ENCODE measurements at regions not wholly inside any gene's neighbourhood (a gene's known extent, or its start where the extent isn't known, plus 50 kb on each side); places are given as distances from the start of the nearest gene placed in this dataset.

- no peaks in the 10 kb centered on the region for H3K9me3 ChIP-seq
- no peaks in the 10 kb centered on the region for H3K4me1 ChIP-seq
- no peak overlapping the region for H3K27ac ChIP-seq
- H3K4me3 ChIP-seq = no peak overlapping the region
- DNase-seq (no peak), ATAC-seq (no peak)
- WGBS, 2 donors = 63 to 72% methylated on average over 4 of the region's 4 CpGs
- no peaks in the 10 kb centered on the region for H3K36me3 ChIP-seq
- TF ChIP-seq, protein P1, sequence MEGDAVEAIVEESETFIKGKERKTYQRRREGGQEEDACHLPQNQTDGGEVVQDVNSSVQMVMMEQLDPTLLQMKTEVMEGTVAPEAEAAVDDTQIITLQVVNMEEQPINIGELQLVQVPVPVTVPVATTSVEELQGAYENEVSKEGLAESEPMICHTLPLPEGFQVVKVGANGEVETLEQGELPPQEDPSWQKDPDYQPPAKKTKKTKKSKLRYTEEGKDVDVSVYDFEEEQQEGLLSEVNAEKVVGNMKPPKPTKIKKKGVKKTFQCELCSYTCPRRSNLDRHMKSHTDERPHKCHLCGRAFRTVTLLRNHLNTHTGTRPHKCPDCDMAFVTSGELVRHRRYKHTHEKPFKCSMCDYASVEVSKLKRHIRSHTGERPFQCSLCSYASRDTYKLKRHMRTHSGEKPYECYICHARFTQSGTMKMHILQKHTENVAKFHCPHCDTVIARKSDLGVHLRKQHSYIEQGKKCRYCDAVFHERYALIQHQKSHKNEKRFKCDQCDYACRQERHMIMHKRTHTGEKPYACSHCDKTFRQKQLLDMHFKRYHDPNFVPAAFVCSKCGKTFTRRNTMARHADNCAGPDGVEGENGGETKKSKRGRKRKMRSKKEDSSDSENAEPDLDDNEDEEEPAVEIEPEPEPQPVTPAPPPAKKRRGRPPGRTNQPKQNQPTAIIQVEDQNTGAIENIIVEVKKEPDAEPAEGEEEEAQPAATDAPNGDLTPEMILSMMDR (IDR thresholded peaks at IDR 0.05) = no peak
- H3K27me3 ChIP-seq = peaks cover 0 to 61% (median 45%) of the 10 kb centered on the region in 7 donors
- intact Hi-C loops (cut with DNase I) = no loop called here
Observed at GRCh38 chr1:34655206-34655874, 99.5 kb upstream of the GJB5 start.

- Histone ChIP-seq H3K4me1 (no peaks in the 10 kb centered on the region), H3K36me3 (no peaks in the 10 kb centered on the region), H3K27ac (no peak overlapping the region), H3K9me3 (no peaks in the 10 kb centered on the region), H3K27me3 (peaks cover 0 to 56% (median 40%) of the 10 kb centered on the region in 7 donors), H3K4me3 (no peak overlapping the region)
- DNase-seq = no peak
- TF ChIP-seq, protein P1 (IDR thresholded peaks at IDR 0.05) = no peak
- 74 to 77% methylated on average over 4 of the region's 4 CpGs for WGBS, 2 donors
- intact Hi-C loops (cut with DNase I) = no loop called here
- ATAC-seq = no peak
Observed at GRCh38 chr1:34655875-34656240, 99.0 kb upstream of the GJB5 start.

- peaks cover 0 to 52% (median 35%) of the 10 kb centered on the region in 7 donors for H3K27me3 ChIP-seq
- H3K27ac ChIP-seq = no peak overlapping the region
- H3K4me3 ChIP-seq = no peak overlapping the region
- DNase-seq = no peak
- ATAC-seq = no peak
- WGBS, 2 donors = 76 to 84% methylated on average over 3 of the region's 3 CpGs
- H3K4me1 ChIP-seq = no peaks in the 10 kb centered on the region
- no peaks in the 10 kb centered on the region for H3K36me3 ChIP-seq
- no peaks in the 10 kb centered on the region for H3K9me3 ChIP-seq
- intact Hi-C loops (cut with DNase I) = no loop called here
- TF ChIP-seq, protein P1 (IDR thresholded peaks at IDR 0.05) = no peak
Observed at GRCh38 chr1:34656299-34656698, 98.5 kb upstream of the GJB5 start.

DNA sequence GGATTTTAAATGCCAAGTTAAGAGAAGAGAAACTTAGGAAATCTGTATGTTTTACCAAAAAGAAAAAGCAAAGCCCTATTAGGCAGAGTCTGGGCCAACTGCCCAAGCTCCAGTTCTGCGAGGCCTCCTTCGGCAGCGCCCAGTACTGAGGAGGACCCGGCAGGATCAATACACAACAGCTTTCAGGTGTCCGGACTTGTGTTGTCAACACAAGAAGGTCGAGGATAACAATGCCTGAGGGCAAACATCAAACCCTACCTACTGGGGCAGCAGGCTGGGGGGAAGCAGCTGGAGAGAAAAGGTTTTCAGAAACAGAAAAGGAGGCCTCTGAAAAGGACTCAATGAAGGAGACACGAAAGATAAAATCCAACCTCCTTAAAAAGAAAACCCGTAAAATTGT lies 98.1 kb upstream of the GJB5 start:
- 65 to 70% methylated on average over 8 of the region's 8 CpGs for WGBS, 2 donors

More for the DNA sequence above, 98.1 kb upstream of the GJB5 start:
- Histone ChIP-seq H3K4me3 (no peak overlapping the region), H3K27ac (no peak overlapping the region), H3K4me1 (no peaks in the 10 kb centered on the region), H3K9me3 (no peaks in the 10 kb centered on the region), H3K27me3 (peaks cover 0 to 47% (median 31%) of the 10 kb centered on the region in 7 donors), H3K36me3 (no peaks in the 10 kb centered on the region)
- ATAC-seq = no peak
- DNase-seq = no peak
- TF ChIP-seq, protein P1 (IDR thresholded peaks at IDR 0.05) = no peak
- intact Hi-C loops (cut with DNase I) = no loop called here
